Astrocyte (in vitro differentiated cells and primary cell): ENCODE measurements at regions not wholly inside any gene's neighbourhood (a gene's known extent, or its start where the extent isn't known, plus 50 kb on each side); places are given as distances from the start of the nearest gene placed in this dataset.

Source experiments
- DNase-seq: peaks from one replicate; pipeline ENCODE4 v3.0.0-alpha.2; 2010; ENCODE audit warnings: low read depth
- FAIRE-seq: peaks from 2 replicates; lab custom pipeline; 2011; peaks lifted over from hg19 to GRCh38; lab: Jason Lieb, UNC
- H2AFZ ChIP-seq: 2 replicates; pipeline ENCODE4 v1.6.0; 2012; ENCODE audit warnings: low read depth, low read length, inconsistent platforms
- H3K27ac ChIP-seq: 2 replicates; pipeline ENCODE4 v1.5.1; 2011; ENCODE audit warnings: low read depth, low read length, inconsistent platforms
- H3K27me3 ChIP-seq: 2 replicates; pipeline ENCODE4 v1.6.0; 2011; ENCODE audit warnings: low read length, inconsistent platforms; ENCODE audit not compliant: insufficient read depth
- H3K36me3 ChIP-seq: 2 replicates; pipeline ENCODE4 v1.5.1; 2011; ENCODE audit warnings: low read length, inconsistent platforms; ENCODE audit not compliant: insufficient read depth
- H3K4me1 ChIP-seq: 2 replicates; pipeline ENCODE4 v1.5.1; 2011; ENCODE audit warnings: low read length, inconsistent platforms; ENCODE audit not compliant: insufficient read depth
- H3K4me2 ChIP-seq: 2 replicates; pipeline ENCODE4 v1.6.0; 2012; ENCODE audit warnings: low read length, inconsistent platforms
- H3K4me3 ChIP-seq: 2 replicates; pipeline ENCODE4 v1.5.1; 2011; ENCODE audit warnings: low read depth, mild to moderate bottlenecking, low read length, inconsistent platforms; ENCODE audit not compliant: insufficient read depth
- H3K79me2 ChIP-seq: 2 replicates; pipeline ENCODE4 v1.6.0; 2012; ENCODE audit warnings: mild to moderate bottlenecking, low read length, inconsistent platforms; ENCODE audit not compliant: insufficient read depth
- H3K9ac ChIP-seq: 2 replicates; pipeline ENCODE4 v1.6.0; 2012; ENCODE audit warnings: mild to moderate bottlenecking, low read length, inconsistent platforms
- H3K9me3 ChIP-seq: 2 replicates; pipeline ENCODE4 v1.5.1; 2012; ENCODE audit warnings: low read depth, mild to moderate bottlenecking, low read length, inconsistent platforms; ENCODE audit not compliant: insufficient read depth
- H4K20me1 ChIP-seq: 2 replicates; pipeline ENCODE4 v1.6.0; 2012; ENCODE audit warnings: low read length, inconsistent platforms; ENCODE audit not compliant: insufficient read depth
- H3K27ac Mint-ChIP-seq: one replicate; pipeline ENCODE4 v1.8.0; 2021; ENCODE audit warnings: mild to moderate bottlenecking, mixed read lengths; ENCODE audit not compliant: unreplicated experiment
- H3K27me3 Mint-ChIP-seq: one replicate; pipeline ENCODE4 v1.8.0; 2021; ENCODE audit warnings: low read depth, mixed read lengths; ENCODE audit not compliant: unreplicated experiment
- H3K36me3 Mint-ChIP-seq: one replicate; pipeline ENCODE4 v1.8.0; 2021; ENCODE audit warnings: low read depth, mixed read lengths; ENCODE audit not compliant: unreplicated experiment
- H3K4me1 Mint-ChIP-seq: one replicate; pipeline ENCODE4 v1.8.0; 2021; ENCODE audit warnings: low read depth, mixed read lengths; ENCODE audit not compliant: unreplicated experiment
- H3K4me3 Mint-ChIP-seq: one replicate; pipeline ENCODE4 v1.8.0; 2021; ENCODE audit warnings: mild to moderate bottlenecking, moderate library complexity, mixed read lengths; ENCODE audit not compliant: unreplicated experiment
- H3K9me3 Mint-ChIP-seq: one replicate; pipeline ENCODE4 v1.8.0; 2021; ENCODE audit warnings: mild to moderate bottlenecking, mixed read lengths; ENCODE audit not compliant: unreplicated experiment
- CTCF ChIP-seq: IDR thresholded peaks from 2 replicates; pipeline ENCODE4 v1.5.1; 2011; ENCODE audit warnings: low read depth, mild to moderate bottlenecking, inconsistent platforms, low read length, moderate library complexity; ENCODE audit not compliant: insufficient read depth
- EZH2 ChIP-seq: IDR thresholded peaks from 2 replicates; pipeline ENCODE4 v1.6.1; 2012; ENCODE audit warnings: mild to moderate bottlenecking, low read length, inconsistent platforms; ENCODE audit not compliant: insufficient read depth

- DNase-seq, result no peak
- Histone ChIP-seq H3K36me3 (no peaks in the 10 kb centered on the region), H3K4me3 (no peak overlapping the region), H4K20me1 (no peaks in the 10 kb centered on the region), H3K27ac (no peak overlapping the region), H2AFZ (no peak overlapping the region), H3K79me2 (no peaks in the 10 kb centered on the region), H3K9me3 (no peaks in the 10 kb centered on the region), H3K4me2 (no peak overlapping the region), H3K4me1 (no peaks in the 10 kb centered on the region), H3K9ac (no peak overlapping the region), H3K27me3 (no peaks in the 10 kb centered on the region)
- H3K9me3 Mint-ChIP-seq, result no peaks in the 10 kb centered on the region
- H3K27me3 Mint-ChIP-seq, result no peaks in the 10 kb centered on the region
- H3K4me3 Mint-ChIP-seq, result no peak overlapping the region
- TF ChIP-seq EZH2 (no peak), CTCF (no peak)
- no peak overlapping the region for H3K27ac Mint-ChIP-seq
- H3K4me1 Mint-ChIP-seq, result no peaks in the 10 kb centered on the region
- FAIRE-seq, result no peak
- no peaks in the 10 kb centered on the region for H3K36me3 Mint-ChIP-seq
Measured at GRCh38 chr4:65066106-65066505, 604.2 kb downstream of the EPHA5 start.

GRCh38 chr4:65063601-65064000 is 606.7 kb downstream of the EPHA5 start:
- Histone ChIP-seq H3K79me2 (no peaks in the 10 kb centered on the region), H3K4me2 (no peak overlapping the region), H4K20me1 (no peaks in the 10 kb centered on the region), H3K4me3 (no peak overlapping the region), H3K36me3 (no peaks in the 10 kb centered on the region), H3K9ac (no peak overlapping the region), H3K4me1 (no peaks in the 10 kb centered on the region), H3K9me3 (no peaks in the 10 kb centered on the region), H3K27ac (no peak overlapping the region), H3K27me3 (no peaks in the 10 kb centered on the region), H2AFZ (no peak overlapping the region)
- Mint-ChIP-seq H3K27ac (no peak overlapping the region), H3K27me3 (no peaks in the 10 kb centered on the region), H3K9me3 (no peaks in the 10 kb centered on the region), H3K36me3 (no peaks in the 10 kb centered on the region), H3K4me3 (no peak overlapping the region), H3K4me1 (no peaks in the 10 kb centered on the region)
- DNase-seq (no peak), FAIRE-seq (no peak)
- no peak for TF ChIP-seq EZH2
- no peak for TF ChIP-seq CTCF

GRCh38 chr4:65050786-65051185 is 619.5 kb downstream of the EPHA5 start:
- H3K79me2 ChIP-seq, result no peaks in the 10 kb centered on the region
- H3K4me3 Mint-ChIP-seq, result no peak overlapping the region
- H3K9ac ChIP-seq, result no peak overlapping the region
- no peak overlapping the region for H3K4me2 ChIP-seq
- H3K27me3 ChIP-seq, result no peaks in the 10 kb centered on the region
- H4K20me1 ChIP-seq, result no peaks in the 10 kb centered on the region
- H3K9me3 ChIP-seq, result no peaks in the 10 kb centered on the region
- no peaks in the 10 kb centered on the region for H3K36me3 Mint-ChIP-seq
- TF ChIP-seq CTCF (no peak), EZH2 (no peak)
- H3K9me3 Mint-ChIP-seq, result no peaks in the 10 kb centered on the region
- H3K27me3 Mint-ChIP-seq, result no peaks in the 10 kb centered on the region
- no peaks in the 10 kb centered on the region for H3K36me3 ChIP-seq
- H3K27ac ChIP-seq, result no peak overlapping the region
- no peaks in the 10 kb centered on the region for H3K4me1 Mint-ChIP-seq
- H3K4me1 ChIP-seq, result no peaks in the 10 kb centered on the region
- no peak for DNase-seq
- FAIRE-seq, result no peak
- no peak overlapping the region for H2AFZ ChIP-seq
- no peak overlapping the region for H3K4me3 ChIP-seq
- no peak overlapping the region for H3K27ac Mint-ChIP-seq
